ENCODE measurements at regions not wholly inside any gene's neighbourhood (a gene's known extent, or its start where the extent isn't known, plus 50 kb on each side); places are given as distances from the start of the nearest gene placed in this dataset.

- no peak for TF ChIP-seq POLR2AphosphoS5 (IDR thresholded peaks at IDR 0.05; ENCODE audit: low read depth, low read length)
- no peak for TF ChIP-seq TAF1 (IDR thresholded peaks at IDR 0.05; ENCODE audit: borderline replicate concordance, insufficient read depth, low read length)
- TF ChIP-seq REST (IDR thresholded peaks at IDR 0.05; ENCODE audit: insufficient read depth in 1 of 2, low read depth in 2 of 2, low read length in 2 of 2): no peak
- TF ChIP-seq SIN3A (IDR thresholded peaks at IDR 0.05; ENCODE audit: borderline replicate concordance, insufficient read depth, low read length): no peak
Observed at GRCh38 chr5:109628591-109628990, 61.1 kb upstream of the MAN2A1 start.

Measured in PFSK-1 (cell line).